GM10266 (cell line): ENCODE measurements at regions not wholly inside any gene's neighbourhood (a gene's known extent, or its start where the extent isn't known, plus 50 kb on each side); places are given as distances from the start of the nearest gene placed in this dataset.
"Not testable (repeated sequence)": the region's sequence is repeated elsewhere in the genome, so short reads cannot be mapped to it uniquely, and the experiment has no call there.

Source experiments
- DNase-seq: peaks from one replicate; pipeline ENCODE4 v3.0.0; 2012; ENCODE audit errors: extremely low spot score
- CTCF ChIP-seq: IDR thresholded peaks from 2 replicates; pipeline ENCODE4 v1.5.1; 2012; ENCODE audit warnings: mild to moderate bottlenecking, low read depth; ENCODE audit not compliant: control insufficient read depth, insufficient read depth; ENCODE audit errors: missing control alignments

- no peak for TF ChIP-seq CTCF
- no peak for DNase-seq
Measured at GRCh38 chr15:95076678-95076990, 845.3 kb downstream of the MCTP2 start.

- TF ChIP-seq CTCF, result no peak
Measured at GRCh38 chr15:95078003-95078402, 846.6 kb downstream of the MCTP2 start.

GRCh38 chr15:95080228-95080627, 848.9 kb downstream of the MCTP2 start:
- not testable (repeated sequence) for DNase-seq

More at GRCh38 chr15:95078003-95078402, 846.6 kb downstream of the MCTP2 start:
- no peak for DNase-seq

GRCh38 chr15:95085056-95085455, 853.7 kb downstream of the MCTP2 start:
- no peak for DNase-seq
- TF ChIP-seq CTCF, result no peak

- no peak for DNase-seq
- TF ChIP-seq CTCF, result no peak
Measured at GRCh38 chr15:95086531-95087252, 855.3 kb downstream of the MCTP2 start.

- no peak for DNase-seq
- TF ChIP-seq CTCF, result no peak
Measured at GRCh38 chr15:95087253-95087609, 855.9 kb downstream of the MCTP2 start.

GRCh38 chr15:95091444-95091843, 860.1 kb downstream of the MCTP2 start:
- TF ChIP-seq CTCF, result no peak
- DNase-seq, result no peak

GRCh38 chr15:95095250-95095649, 863.9 kb downstream of the MCTP2 start:
- no peak for TF ChIP-seq CTCF
- DNase-seq, result no peak
